ENCODE measurements at regions not wholly inside any gene's neighbourhood (a gene's known extent, or its start where the extent isn't known, plus 50 kb on each side); places are given as distances from the start of the nearest gene placed in this dataset.

DNA sequence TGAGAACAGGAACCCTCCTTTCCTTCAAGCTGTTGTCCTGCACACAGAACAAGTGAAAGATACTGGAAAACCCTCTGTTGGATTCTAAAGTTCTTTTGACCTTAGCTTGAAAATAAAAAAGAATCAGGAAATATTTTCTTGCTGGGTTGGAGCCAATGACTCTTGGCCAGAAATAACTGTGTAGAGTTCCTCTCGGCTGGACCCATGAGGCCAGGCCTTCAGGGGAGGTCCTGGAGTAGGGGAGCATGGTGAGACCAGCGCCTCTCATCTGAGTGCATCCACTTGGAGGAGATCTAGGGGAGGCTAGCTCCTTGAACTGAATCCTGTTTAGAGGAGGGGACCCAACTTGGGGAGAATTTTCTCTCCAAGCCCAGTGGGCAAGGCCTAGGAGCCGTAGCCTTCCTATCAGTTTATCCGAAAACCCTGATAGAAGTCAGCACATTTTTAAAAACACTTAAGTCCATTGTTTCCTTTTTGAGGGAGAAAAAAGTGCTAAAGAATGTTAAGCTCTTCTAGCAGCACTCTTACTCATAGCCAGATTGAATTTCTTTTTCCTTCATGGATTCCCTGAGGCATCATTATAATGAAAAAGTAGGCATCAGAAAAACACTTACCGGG lies 635.7 kb upstream of the ANKRD30A start:
- no peak for ATAC-seq
- FAIRE-seq: no peak
- Histone ChIP-seq H3K9me3 (no peaks in the 10 kb centered on the region), H3K36me3 (no peaks in the 10 kb centered on the region), H3K4me3 (no peak overlapping the region), H3K27me3 (no peaks in the 10 kb centered on the region), H3K27ac (no peak overlapping the region), H3K4me1 (no peaks in the 10 kb centered on the region)
- no peak for DNase-seq
- TF ChIP-seq, protein P1, sequence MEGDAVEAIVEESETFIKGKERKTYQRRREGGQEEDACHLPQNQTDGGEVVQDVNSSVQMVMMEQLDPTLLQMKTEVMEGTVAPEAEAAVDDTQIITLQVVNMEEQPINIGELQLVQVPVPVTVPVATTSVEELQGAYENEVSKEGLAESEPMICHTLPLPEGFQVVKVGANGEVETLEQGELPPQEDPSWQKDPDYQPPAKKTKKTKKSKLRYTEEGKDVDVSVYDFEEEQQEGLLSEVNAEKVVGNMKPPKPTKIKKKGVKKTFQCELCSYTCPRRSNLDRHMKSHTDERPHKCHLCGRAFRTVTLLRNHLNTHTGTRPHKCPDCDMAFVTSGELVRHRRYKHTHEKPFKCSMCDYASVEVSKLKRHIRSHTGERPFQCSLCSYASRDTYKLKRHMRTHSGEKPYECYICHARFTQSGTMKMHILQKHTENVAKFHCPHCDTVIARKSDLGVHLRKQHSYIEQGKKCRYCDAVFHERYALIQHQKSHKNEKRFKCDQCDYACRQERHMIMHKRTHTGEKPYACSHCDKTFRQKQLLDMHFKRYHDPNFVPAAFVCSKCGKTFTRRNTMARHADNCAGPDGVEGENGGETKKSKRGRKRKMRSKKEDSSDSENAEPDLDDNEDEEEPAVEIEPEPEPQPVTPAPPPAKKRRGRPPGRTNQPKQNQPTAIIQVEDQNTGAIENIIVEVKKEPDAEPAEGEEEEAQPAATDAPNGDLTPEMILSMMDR (IDR thresholded peaks at IDR 0.05): no peak
- 75 to 80% methylated on average over 5 of the region's 5 CpGs for WGBS, 2 donors
- intact Hi-C loops (cut with DNase I): no loop called here

DNA sequence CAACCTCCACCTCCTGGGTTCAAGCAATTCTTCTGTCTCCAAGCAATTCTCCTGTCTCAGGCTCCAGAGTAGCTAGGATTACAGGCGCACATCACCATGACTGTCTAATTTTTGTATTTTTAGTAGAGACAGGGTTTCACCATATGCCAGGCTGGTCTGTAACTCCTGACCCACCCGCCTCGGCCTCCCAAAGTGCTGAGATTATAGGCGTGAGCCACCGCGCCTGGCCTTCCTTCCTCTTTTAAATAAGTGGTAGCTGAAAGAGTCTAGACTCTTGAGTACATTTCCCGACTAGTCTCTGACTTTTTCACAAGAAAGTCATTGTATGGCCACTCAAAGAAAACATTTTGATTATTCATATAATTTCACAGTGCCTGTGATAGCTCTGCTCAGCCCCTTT lies 636.2 kb upstream of the ANKRD30A start:
- WGBS, 2 donors: 76 to 83% methylated on average over 7 of the region's 7 CpGs
- TF ChIP-seq, protein P1 (IDR thresholded peaks at IDR 0.05): no peak
- no peaks in the 10 kb centered on the region for H3K9me3 ChIP-seq
- no peaks in the 10 kb centered on the region for H3K27me3 ChIP-seq
- no peaks in the 10 kb centered on the region for H3K4me1 ChIP-seq
- FAIRE-seq: no peak
- no peak for ATAC-seq
- intact Hi-C loops (cut with DNase I): no loop called here
- no peak overlapping the region for H3K27ac ChIP-seq
- H3K36me3 ChIP-seq: no peaks in the 10 kb centered on the region
- no peak for DNase-seq
- H3K4me3 ChIP-seq: no peak overlapping the region

DNA sequence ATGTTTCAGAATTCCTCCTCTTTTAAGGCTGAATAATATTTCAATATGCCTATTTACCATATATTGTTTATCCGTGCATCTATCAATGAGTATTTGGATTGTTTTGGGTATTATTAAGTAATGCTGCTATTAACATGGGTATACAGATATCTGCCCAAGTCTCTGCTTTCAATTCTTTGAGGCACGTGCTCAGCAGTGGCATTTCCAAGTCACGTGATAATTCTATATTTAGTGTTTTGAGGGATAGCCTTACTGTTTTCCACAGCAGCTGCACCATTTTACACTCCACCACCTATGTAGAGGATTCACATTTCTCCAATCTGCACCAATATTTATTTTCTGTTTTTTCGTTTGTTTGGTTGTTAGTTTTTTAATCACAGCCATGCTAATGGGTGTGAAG lies 636.8 kb upstream of the ANKRD30A start:
- no peaks in the 10 kb centered on the region for H3K9me3 ChIP-seq
- H3K27ac ChIP-seq: no peak overlapping the region
- DNase-seq (no peak), FAIRE-seq (no peak), ATAC-seq (no peak)
- H3K36me3 ChIP-seq: no peaks in the 10 kb centered on the region
- H3K27me3 ChIP-seq: no peaks in the 10 kb centered on the region
- H3K4me1 ChIP-seq: no peaks in the 10 kb centered on the region
- WGBS, 2 donors: 56 to 73% methylated on average over 4 of the region's 4 CpGs
- no peak overlapping the region for H3K4me3 ChIP-seq
- TF ChIP-seq, protein P1 (IDR thresholded peaks at IDR 0.05): no peak
- intact Hi-C loops (cut with DNase I): no loop called here

DNA sequence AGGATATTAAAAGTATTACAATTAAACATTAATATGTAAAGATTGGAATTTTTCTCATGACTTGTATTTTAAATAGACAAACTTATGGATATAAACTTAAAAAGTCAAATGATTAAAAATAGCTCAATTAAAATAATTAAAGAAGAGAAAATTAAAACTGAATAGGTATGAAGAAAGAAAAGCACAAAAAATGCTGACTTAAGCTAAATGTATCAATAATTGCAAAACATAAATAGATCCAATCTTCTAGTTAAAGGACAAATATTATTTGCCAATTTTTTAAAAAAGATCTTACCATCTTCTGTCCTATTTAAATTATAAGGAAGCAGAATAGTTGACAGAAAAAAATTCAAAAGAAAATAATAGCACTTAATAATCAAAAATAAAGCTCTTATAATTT lies 646.3 kb upstream of the ANKRD30A start:
- no peak for DNase-seq
- H3K36me3 ChIP-seq: no peaks in the 10 kb centered on the region
- H3K4me3 ChIP-seq: no peak overlapping the region
- no peaks in the 10 kb centered on the region for H3K4me1 ChIP-seq
- TF ChIP-seq, protein P1 (IDR thresholded peaks at IDR 0.05): no peak
- ATAC-seq: no peak
- H3K27ac ChIP-seq: no peak overlapping the region
- H3K9me3 ChIP-seq: no peaks in the 10 kb centered on the region
- FAIRE-seq: peak; percentile 68
- H3K27me3 ChIP-seq: no peaks in the 10 kb centered on the region
- intact Hi-C loops (cut with DNase I): no loop called here

DNA sequence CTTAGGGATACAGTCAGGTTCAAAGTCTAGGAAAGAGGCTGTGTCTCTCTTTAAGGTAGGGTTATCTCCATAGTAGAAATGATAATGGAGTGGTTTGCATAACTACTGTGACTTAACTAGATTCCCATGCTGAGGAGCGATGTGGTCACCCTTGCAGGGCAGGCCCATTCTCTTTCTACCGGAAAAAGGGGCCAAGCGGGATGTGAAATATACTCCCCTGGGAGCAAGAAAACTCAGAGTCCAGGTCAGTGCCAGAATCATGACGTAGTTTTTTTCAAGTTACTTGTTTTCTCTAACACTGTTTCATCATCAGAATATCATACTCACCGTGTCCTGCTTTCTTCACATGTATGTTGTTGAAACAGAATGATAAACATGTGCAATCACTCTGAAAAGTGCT lies 649.0 kb upstream of the ANKRD30A start:
- no peak for DNase-seq
- 82 to 90% methylated on average over 5 of the region's 5 CpGs for WGBS, 2 donors
- Histone ChIP-seq H3K36me3 (no peaks in the 10 kb centered on the region), H3K9me3 (no peaks in the 10 kb centered on the region), H3K4me3 (no peak overlapping the region), H3K4me1 (no peaks in the 10 kb centered on the region), H3K27ac (no peak overlapping the region), H3K27me3 (no peaks in the 10 kb centered on the region)
- intact Hi-C loops (cut with DNase I): no loop called here
- TF ChIP-seq, protein P1 (IDR thresholded peaks at IDR 0.05): no peak
- ATAC-seq: no peak
- FAIRE-seq: no peak
